ENCODE measurements at regions not wholly inside any gene's neighbourhood (a gene's known extent, or its start where the extent isn't known, plus 50 kb on each side); places are given as distances from the start of the nearest gene placed in this dataset.
"Not testable (repeated sequence)": the region's sequence is repeated elsewhere in the genome, so short reads cannot be mapped to it uniquely, and the experiment has no call there.

DNA sequence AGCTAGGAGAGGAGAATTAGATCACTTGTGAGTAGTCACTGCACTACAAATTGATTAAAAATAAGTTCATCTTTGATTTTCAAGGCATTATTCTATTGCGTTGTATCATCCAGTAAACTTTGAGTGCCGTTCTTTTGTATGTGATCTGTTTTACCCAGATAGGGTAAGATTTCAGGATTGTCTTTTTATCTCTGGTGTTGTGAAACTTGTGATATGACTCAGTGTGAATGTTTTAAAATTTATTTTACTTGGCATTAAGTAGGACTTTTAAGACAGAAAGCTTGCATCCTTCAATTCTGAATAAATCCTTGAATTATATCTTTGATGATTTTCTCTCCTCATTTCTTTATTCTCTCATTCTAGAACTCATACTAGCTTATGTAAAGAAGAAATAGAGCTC is 93.3 kb upstream of the ADAMTS5 start:
- DNase-seq: no peak

DNA sequence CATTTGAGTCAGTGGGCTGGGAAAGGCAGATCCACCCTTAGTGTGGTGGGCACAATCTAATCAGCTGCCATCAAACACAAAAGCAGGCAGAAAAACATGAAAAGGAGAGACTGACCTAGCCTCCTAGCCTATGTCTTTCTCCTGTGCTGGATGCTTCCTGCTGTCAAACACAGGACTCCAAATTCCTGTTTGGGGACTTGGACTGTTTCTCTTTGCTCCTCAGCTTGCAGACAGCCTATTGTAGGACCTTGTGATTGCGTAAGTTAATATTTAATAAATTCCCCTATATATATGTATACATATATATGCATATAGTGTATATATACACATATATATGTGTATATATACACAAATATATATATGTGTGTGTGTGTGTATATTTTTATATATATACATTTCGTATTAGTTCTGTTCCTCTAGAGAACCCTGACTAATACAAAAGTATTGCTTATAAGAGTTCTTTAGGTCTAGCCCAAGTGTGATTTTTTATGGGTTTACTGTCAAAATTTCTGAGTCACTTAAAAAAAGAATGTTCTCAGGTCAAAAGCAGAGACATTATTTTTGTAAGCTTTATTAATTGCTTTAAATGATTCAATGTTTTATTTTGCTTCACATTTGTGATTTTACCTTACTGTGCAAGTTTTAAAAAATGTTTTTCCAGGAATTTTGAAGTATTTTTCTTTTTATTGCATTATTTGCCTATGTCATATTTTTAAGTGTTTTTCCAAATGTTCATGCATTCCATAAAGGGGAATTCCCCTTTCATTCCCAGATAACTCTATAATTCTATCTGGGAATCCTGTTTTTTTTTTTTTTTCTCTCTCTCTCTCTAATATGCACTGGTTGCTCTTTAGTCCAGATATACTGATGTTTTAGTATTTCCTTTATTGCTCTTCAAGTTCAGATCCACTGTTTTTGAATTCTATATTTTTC is 92.1 kb upstream of the ADAMTS5 start:
- DNase-seq: no peak

DNA sequence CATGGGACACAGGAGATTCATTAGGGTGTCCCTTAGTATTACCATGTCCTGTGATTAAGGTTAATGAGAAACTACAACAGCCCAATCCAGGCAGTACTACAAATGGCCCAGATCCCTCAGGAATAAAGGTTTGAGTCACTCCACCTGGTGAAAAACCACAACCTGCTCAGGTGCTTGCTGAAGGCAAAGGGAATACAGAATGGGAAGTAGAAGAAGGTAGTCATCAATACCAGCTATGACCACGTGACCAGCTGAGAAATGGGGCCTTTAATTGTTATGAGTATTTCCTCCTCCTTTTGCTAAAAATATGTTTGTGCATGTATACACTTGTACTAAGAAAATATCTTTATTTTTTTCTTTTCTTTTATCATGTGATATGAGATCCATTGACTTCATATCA is 91.1 kb upstream of the ADAMTS5 start:
- DNase-seq: no peak

DNA sequence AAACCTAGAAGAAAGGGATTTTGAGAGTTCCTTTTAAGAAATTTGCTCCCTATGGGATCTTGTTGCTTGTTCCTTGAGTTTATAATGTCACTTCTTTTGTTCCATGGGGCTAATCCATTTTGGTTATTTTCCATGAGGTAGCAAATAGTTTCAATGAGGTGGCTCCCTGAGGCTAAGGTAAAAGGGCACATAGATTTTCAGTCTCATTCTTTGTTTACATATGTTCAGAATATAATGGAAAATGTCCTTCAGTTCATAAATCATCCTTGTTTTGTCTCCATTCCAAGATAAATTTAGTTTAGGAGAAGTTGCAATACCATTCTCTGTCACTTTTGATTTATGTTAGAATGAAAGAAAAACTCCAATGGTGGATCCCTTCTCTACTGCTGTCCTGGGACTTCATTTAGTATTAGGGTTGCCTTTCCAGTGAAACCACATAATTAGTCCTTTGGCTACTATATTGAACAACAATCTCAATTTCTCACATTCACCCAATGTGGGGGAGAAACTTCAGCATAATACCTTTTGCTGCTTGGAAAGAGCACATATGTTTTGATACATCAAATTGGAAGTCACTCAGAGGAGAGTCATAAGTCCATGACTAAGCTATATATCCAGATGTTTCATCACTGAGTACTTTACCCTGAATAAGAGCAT is 80.9 kb upstream of the ADAMTS5 start:
- DNase-seq: no peak

DNA sequence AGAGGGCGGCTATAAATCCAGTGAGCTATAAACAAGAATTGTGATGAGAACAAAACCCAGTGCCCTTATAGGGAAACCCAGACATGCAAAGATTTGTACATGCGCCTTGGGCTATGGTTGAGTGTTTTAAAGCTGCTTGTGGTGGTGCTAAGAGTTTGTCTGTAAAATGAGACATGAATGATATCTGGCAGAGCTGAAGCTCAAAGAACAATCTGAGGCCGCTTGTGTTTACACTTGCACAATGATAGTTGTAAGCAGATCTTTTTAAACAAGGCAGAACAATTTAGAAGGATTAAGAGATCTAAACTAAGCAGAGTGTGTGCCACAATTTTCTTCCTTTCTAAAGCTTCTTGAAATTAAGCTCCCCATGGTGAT is 80.4 kb upstream of the ADAMTS5 start:
- no peak for DNase-seq

DNA sequence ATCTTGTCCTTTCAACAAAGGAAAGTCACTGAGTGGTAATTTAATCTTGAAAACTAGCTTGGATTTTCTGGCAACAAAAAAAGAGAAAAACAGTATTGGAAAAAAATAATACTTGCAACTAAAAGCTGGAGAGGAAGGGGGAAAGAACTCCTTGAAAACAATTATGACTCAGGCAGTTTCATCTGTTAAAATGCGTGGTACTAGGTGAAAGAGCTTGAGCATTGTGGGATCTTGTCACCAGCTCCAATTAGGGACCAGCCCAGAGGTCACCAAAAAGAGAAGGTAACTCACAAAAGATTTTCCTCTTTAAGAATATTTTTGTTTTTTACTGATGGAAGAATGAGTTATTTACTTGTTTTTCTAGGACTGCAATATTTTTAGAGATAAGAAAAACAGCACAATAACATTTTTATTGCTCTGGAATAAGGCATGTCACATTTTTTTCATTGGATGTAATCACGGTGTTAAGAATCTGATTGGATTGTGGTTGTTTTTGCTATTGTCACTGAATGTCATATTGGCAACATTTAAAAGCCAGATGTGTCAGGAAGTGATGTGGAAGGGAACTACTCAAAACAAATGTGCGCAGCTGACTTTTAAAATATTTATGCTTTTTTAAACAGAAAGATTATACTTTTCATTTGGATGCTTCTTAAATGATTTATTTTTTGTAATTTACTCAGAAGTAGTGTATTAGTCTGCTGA is 78.5 kb upstream of the ADAMTS5 start:
- no peak for DNase-seq

DNA sequence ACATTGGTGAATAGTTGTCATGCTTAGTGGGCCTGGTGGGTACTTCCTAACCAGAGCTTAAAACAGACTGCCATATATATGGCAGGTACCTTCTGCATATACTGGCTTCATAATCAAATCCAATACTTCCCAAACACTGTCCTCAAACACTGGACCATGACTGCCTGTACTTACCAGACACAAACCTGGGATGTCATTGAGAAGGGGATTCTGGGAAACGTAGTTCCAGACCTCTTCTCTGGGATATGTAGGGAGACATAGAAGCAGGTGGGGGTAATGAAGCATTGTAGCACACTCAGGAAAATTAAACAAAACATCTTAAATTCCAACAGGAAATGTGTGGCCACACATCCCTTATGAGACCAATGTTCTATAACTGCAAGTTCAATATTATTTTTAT is 76.5 kb upstream of the ADAMTS5 start:
- no peak for DNase-seq

DNA sequence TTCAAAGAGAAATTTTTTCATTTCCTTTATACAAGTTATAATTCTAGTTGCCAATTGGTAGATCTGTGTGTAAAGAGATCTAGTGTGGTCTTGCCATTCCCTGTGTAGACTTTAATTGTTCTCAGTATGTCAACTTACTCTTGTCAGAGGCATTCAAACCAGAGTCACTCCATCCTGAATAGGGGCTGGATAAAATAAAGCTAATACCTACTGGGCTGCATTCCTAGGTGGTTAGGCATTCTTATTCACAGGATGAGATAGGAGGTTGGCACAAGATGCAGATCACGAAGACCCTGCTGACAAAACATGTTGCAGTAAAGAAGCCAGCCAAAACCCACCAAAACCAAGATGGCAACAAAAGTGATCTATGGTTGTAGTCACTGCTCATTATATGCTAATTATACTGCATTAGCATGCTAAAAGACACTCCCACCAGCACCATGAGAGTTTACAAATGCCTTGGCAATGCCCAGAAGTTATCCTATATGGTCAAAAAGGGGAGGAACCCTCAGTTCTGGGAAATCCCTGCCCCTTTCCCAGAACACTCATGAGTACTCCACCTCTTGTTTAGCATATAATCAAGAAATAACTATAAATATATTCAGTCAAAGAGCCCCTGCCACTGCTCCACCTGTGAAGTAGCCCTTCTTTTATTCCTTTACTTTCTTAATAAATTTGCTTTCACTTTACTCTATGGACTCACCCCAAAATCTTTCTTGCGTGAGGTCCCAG is 74.0 kb upstream of the ADAMTS5 start:
- DNase-seq: no peak

DNA sequence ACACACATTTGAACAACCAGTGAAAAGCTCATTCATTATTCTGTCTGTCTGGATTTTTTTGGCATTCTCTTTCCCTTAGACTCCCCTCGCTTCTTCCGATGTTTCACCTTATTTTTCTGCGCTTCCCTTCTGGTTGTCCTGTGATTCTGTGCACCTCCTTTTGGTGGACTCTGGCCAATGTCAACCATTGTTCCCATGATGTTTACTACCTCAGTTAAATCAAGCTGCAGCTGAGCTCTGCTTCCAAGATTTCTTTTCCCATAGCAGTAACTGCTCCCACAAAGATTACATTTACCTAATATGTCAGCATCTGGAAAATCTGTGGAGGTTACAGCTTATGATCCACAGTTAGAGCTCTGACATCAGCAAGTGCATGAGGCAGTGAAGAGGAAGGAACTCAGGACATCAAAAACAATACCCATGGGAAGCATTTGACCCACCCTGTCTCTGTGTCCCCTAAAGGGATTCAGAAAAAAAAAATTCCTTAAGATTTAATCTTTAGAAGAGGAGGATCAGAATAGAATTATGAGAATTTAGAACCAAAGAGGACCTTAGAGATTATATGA is 69.9 kb upstream of the ADAMTS5 start:
- no peak for DNase-seq

DNA sequence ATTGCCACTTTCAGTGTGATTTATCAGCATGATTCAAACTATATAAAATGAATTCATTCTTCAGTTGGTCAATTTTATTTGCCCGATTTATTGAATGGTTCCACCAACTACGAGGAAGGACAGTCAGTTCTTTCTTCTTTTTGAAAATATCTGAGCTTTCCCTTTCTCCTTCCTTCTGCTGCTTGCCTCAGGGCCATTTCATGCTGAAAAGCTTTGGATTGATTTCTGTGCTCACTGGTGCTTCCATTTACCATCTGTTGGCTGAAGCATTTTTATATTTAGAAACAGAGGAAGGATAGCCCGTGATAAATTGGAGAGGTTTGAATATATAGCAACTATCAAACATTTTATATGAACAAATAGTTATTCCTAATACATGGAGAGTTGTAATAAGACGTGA is 68.9 kb upstream of the ADAMTS5 start:
- DNase-seq: no peak

DNA sequence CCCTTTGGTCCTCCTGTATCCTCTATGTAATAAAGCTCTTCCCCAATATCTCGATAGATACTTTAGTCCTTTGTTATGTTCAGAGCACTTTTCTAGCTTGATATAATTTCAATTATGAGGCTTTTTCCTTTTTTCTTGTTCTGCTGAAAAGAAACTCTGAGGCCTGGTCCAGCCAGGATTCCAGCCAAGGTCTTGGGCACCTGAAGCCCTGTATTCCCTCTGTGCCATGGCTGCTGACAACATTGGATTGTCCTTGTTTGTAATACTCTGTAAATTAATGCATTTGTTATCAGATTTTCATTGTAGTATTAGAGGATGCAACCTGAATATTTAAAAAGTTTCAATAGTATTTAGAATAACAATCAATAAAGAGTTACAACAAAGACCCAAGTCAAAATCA is 67.9 kb upstream of the ADAMTS5 start:
- DNase-seq: no peak

DNA sequence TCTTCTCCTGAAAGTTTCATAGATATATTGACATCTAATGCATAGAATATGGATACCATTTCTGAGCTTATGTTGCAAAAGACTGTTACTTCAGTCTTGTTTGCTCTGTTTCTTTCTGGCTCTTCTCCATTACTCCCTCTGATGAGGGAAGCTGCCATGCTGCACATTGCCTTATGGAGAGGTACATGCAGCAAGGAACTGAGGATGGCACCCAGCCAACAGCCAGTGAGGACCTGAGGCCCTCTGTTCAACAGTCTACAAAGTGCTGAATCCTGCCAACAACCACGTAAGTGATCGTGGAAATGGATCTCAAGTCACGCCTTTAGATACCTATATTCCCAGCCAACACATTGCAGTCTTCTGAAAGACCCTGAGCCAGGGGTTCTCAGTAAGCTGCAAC is 66.6 kb upstream of the ADAMTS5 start:
- DNase-seq: no peak

DNA sequence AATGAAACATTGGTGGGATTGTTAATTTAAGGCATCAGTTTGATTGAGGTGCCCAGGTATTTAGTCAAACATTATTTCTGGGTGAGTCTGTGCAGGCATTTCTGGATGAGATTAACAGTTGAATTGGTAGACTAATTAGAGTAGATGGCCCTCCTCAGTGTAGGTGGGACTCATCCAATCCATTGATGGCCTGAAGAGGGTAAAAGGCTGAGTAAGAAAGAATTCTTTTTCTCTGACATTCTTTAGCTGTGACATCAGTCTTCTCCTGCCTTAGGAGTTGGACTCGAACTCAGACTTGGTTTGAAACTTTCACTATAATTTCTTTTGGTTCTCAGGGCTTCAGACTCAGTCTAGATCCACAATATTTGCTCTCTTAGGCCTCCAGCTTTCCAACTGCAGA is 59.6 kb upstream of the ADAMTS5 start:
- DNase-seq: no peak

DNA sequence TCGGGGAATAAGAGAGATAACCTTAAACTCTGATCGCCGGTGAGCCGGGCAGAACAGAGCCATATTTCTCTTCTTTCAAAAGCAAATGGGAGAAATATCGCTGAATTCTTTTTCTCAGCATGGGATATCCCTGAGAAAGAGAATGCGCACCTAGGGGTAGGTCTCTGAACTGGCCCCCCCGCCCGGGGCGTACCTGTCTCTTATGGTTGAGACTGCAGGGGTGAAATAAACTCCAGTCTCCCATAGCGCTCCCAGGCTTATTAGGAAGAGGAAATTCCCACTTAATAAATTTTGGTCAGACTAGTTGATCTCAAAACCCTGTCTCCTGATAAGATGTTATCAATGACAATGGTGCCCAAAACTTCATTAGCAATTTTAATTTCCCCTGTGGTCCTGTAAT is 58.8 kb upstream of the ADAMTS5 start:
- not testable (repeated sequence) for DNase-seq

DNA sequence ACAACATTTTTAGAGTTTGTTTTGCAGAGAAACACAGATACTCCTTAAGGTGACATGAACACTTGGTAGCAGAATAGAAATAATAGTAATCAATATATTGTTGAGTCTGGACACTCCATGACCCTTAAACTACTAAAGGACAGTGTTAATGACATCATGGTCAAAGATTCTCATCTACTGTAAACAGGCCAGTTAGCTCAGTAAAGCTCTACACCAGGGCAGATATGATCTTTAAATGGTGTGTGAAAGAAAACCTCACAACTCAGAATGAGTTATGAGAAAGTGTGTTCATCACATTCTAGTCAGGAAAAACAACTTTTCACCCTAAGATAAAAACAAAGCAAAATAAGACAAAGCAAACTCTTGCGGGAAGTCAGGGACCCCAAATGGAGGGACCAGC is 58.1 kb upstream of the ADAMTS5 start:
- DNase-seq: no peak

DNA sequence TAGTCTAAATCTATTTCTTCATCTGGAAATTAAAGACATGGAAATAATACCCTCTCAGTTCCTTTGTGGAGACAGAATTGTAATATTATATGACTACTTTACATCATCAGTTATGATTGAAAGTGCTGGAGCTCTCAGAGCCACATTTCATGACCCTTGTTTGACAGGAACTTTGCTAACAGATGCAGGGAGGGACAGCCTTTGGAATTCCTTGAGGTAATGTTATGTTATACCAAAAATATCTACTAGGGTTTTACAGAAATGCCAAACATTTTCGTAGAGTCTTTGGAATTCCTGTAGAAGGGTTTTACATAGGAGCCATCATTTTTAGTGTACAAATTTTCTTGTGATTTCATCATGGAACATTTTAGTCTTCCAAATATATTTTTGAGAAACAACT is 57.4 kb upstream of the ADAMTS5 start:
- DNase-seq: no peak

DNA sequence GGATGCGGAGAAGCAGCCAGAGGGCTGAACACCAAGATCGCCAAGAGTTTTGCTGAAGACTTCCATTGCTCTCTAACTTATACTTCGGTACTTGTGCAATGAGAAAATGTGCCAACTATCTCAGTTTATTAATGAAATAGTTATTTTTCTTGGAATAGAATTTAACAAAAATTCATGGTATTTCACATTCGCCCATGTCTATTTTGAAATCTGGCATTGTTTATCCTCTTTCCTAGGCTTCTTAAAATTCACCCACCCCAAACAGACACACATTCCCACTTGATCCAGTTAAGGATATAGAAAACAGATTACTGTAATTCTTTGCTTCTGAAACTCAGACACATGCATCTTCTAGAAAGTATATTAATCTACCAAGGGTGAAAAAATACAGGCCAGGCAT is 56.3 kb upstream of the ADAMTS5 start:
- no peak for DNase-seq

DNA sequence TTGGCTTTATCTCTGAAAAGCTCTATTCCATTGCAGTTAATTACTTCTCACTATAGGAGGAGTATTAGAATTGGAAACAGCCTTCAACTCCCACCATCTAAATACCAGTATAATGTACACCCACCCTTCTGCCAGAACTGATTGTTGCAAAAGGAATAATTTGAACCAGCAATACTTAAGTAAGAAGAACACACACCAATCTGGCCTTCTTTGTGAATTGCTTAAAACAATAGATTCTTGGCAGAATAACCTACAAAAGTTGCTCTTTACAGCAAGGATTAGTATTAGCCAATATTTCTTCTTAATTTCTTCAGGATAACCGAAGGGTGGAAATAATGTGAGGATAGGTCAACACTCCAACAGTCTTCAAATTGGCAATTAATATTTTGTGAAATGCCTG is 54.9 kb upstream of the ADAMTS5 start:
- no peak for DNase-seq

DNA sequence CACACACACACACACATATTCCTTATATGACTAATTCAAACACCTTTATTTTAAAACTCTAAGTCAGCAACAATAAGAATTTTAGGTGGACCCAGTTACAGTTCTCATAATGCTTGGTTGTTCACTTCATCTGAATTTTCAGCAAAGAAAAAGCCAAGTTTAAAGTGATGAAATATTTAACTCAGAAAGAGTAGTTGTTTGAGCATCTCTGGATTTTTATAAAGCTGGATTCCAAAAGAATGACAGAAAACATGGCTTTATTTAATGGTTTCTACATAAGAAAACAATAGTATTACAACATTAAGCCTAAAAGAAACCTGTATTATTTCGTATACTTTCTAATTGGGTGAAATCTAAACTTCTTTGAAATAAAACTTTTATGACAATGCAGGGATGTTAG is 54.2 kb upstream of the ADAMTS5 start:
- DNase-seq: no peak

DNA sequence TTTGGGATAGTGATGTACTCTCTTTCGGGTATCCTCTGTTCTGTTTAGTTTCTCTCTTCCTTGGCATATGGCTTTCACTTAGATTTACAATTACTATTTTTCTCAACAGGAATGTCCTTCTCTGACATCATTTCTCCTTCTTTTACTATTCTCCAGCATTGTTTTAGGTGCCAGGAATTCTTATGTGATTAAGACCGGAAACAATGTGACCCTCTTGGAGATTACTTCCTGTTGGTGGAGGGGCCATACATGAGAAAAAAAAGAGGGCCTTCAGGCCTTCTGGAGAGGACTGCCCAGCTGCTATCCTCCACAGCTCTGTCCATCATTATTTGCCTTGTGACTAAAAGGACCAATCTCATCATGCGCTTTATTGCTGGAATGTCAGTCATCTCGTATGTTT is 50.4 kb upstream of the ADAMTS5 start:
- DNase-seq: no peak

Data from KG1 (cell line).